ENCODE measurements at regions not wholly inside any gene's neighbourhood (a gene's known extent, or its start where the extent isn't known, plus 50 kb on each side); places are given as distances from the start of the nearest gene placed in this dataset.

- Histone ChIP-seq H3K79me2 (ENCODE audit: control insufficient read depth, low read length) (no peaks in the 10 kb centered on the region), H3K36me3 (ENCODE audit: control insufficient read depth, low read length) (no peaks in the 10 kb centered on the region), H3K4me1 (ENCODE audit: control insufficient read depth, low read length) (no peaks in the 10 kb centered on the region), H4K20me1 (ENCODE audit: control insufficient read depth, insufficient read depth, low read depth, low read length) (no peaks in the 10 kb centered on the region), H3K9me2 (replicated peaks; ENCODE audit: control insufficient read depth, low read length) (no peaks in the 10 kb centered on the region), H3K9me3 (ENCODE audit: control insufficient read depth, insufficient read depth, low read length) (no peaks in the 10 kb centered on the region), H3K27ac (ENCODE audit: low read depth, low read length) (no peak overlapping the region), H3F3A (ENCODE audit: control insufficient read depth, insufficient read depth) (no peaks in the 10 kb centered on the region), H3K4me2 (ENCODE audit: low read length) (no peak overlapping the region), H3K27me3 (ENCODE audit: control insufficient read depth, low read length) (no peaks in the 10 kb centered on the region), H3K4me3 (ENCODE audit: low read length) (no peak overlapping the region)
- TF ChIP-seq CTCF (IDR thresholded peaks at IDR 0.05; ENCODE audit: low read depth, low read length, poor library complexity, severe bottlenecking): no peak
- no peak for TF ChIP-seq EZH2phosphoT487 (IDR thresholded peaks at IDR 0.05; ENCODE audit: borderline replicate concordance, low read length)
Measured at GRCh38 chr5:88509403-88509802, 240.8 kb upstream of the TMEM161B start.

DNA sequence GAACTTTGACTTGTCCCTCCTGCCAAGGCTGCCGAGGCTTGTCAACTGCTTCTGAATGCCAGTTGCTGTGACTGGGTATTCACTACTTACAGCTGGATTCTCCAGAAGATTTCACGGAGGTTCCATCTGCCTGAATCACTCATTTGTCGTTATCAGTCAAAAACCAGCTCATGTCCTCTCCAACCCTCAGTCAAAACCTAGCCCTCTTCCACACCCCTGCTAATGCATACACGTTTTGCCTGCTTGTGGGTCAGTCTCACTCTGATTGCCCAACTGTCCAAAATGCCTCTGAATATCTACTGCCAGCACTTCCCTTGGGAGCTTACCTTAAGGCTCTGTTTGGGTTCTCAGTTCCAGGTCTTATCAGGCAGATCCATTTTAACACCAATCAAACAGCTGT, 238.6 kb upstream of the TMEM161B start:
- Histone ChIP-seq H3K9me2 (replicated peaks; ENCODE audit: control insufficient read depth, low read length) (no peaks in the 10 kb centered on the region), H3K4me3 (ENCODE audit: low read length) (no peak overlapping the region), H3K79me2 (ENCODE audit: control insufficient read depth, low read length) (no peaks in the 10 kb centered on the region), H3K4me1 (ENCODE audit: control insufficient read depth, low read length) (peaks cover 8% of the 10 kb centered on the region), H3K9me3 (ENCODE audit: control insufficient read depth, insufficient read depth, low read length) (no peaks in the 10 kb centered on the region), H3K36me3 (ENCODE audit: control insufficient read depth, low read length) (no peaks in the 10 kb centered on the region), H3F3A (ENCODE audit: control insufficient read depth, insufficient read depth) (no peaks in the 10 kb centered on the region), H3K27ac (ENCODE audit: low read depth, low read length) (no peak overlapping the region), H4K20me1 (ENCODE audit: control insufficient read depth, insufficient read depth, low read depth, low read length) (no peaks in the 10 kb centered on the region), H3K4me2 (ENCODE audit: low read length) (no peak overlapping the region), H3K27me3 (ENCODE audit: control insufficient read depth, low read length) (no peaks in the 10 kb centered on the region)
- TF ChIP-seq CTCF (IDR thresholded peaks at IDR 0.05; ENCODE audit: low read depth, low read length, poor library complexity, severe bottlenecking): no peak
- no peak for TF ChIP-seq EZH2phosphoT487 (IDR thresholded peaks at IDR 0.05; ENCODE audit: borderline replicate concordance, low read length)

DNA sequence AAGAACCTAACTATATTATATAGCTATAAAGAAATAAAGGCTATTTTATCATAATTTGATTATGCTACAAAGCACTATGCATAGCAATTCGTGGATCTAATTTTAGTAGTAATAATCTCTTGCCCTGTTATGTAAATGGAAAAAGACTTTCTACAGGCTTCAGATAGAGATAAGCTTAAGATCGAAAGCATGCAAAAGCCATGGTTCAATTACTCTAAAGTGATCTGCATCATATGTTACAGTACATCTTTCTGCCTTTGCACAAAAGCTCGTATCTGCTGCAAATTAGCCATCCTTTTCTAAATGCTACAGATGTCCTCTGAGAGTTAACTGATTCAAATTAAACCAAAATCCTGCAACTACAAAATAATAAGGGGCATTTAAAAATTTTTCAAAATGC, 234.8 kb upstream of the TMEM161B start:
- no peaks in the 10 kb centered on the region for H3K9me3 ChIP-seq (ENCODE audit: control insufficient read depth, insufficient read depth, low read length)
- no peak overlapping the region for H3K4me3 ChIP-seq (ENCODE audit: low read length)
- H3K27ac ChIP-seq (ENCODE audit: low read depth, low read length): no peak overlapping the region
- TF ChIP-seq EZH2phosphoT487 (IDR thresholded peaks at IDR 0.05; ENCODE audit: borderline replicate concordance, low read length) (no peak), CTCF (IDR thresholded peaks at IDR 0.05; ENCODE audit: low read depth, low read length, poor library complexity, severe bottlenecking) (no peak)
- H3K36me3 ChIP-seq (ENCODE audit: control insufficient read depth, low read length): no peaks in the 10 kb centered on the region
- H3K27me3 ChIP-seq (ENCODE audit: control insufficient read depth, low read length): no peaks in the 10 kb centered on the region
- H3K4me2 ChIP-seq (ENCODE audit: low read length): no peak overlapping the region
- H3K9me2 ChIP-seq (replicated peaks; ENCODE audit: control insufficient read depth, low read length): no peaks in the 10 kb centered on the region
- no peaks in the 10 kb centered on the region for H4K20me1 ChIP-seq (ENCODE audit: control insufficient read depth, insufficient read depth, low read depth, low read length)
- H3K79me2 ChIP-seq (ENCODE audit: control insufficient read depth, low read length): no peaks in the 10 kb centered on the region
- peaks cover 10% of the 10 kb centered on the region for H3K4me1 ChIP-seq (ENCODE audit: control insufficient read depth, low read length)
- H3F3A ChIP-seq (ENCODE audit: control insufficient read depth, insufficient read depth): no peaks in the 10 kb centered on the region

GRCh38 chr5:88503041-88503345, 234.3 kb upstream of the TMEM161B start:
- Histone ChIP-seq H3K79me2 (ENCODE audit: control insufficient read depth, low read length) (no peaks in the 10 kb centered on the region), H4K20me1 (ENCODE audit: control insufficient read depth, insufficient read depth, low read depth, low read length) (no peaks in the 10 kb centered on the region), H3K27ac (ENCODE audit: low read depth, low read length) (no peak overlapping the region), H3K4me2 (ENCODE audit: low read length) (peak overlapping the region; percentile 63), H3K36me3 (ENCODE audit: control insufficient read depth, low read length) (no peaks in the 10 kb centered on the region), H3K4me1 (ENCODE audit: control insufficient read depth, low read length) (peaks cover 10% of the 10 kb centered on the region), H3K9me3 (ENCODE audit: control insufficient read depth, insufficient read depth, low read length) (no peaks in the 10 kb centered on the region), H3F3A (ENCODE audit: control insufficient read depth, insufficient read depth) (no peaks in the 10 kb centered on the region), H3K4me3 (ENCODE audit: low read length) (peak overlapping the region; percentile 67), H3K27me3 (ENCODE audit: control insufficient read depth, low read length) (no peaks in the 10 kb centered on the region), H3K9me2 (replicated peaks; ENCODE audit: control insufficient read depth, low read length) (no peaks in the 10 kb centered on the region)
- TF ChIP-seq EZH2phosphoT487 (IDR thresholded peaks at IDR 0.05; ENCODE audit: borderline replicate concordance, low read length) (no peak), CTCF (IDR thresholded peaks at IDR 0.05; ENCODE audit: low read depth, low read length, poor library complexity, severe bottlenecking) (no peak)

Measured in DOHH2 (cell line).